Mucosa of descending colon (tissue), 3 donors: ENCODE measurements at regions not wholly inside any gene's neighbourhood (a gene's known extent, or its start where the extent isn't known, plus 50 kb on each side); places are given as distances from the start of the nearest gene placed in this dataset.

Experiments
- ATAC-seq: fragments of 200-7000 bp; cut with Tn5 transposase; one replicate; pipeline ENCODE4 v1.9.1; 2020; ENCODE audit warnings: mild to moderate bottlenecking, moderate library complexity
- DNase-seq, 3 donors: peaks; one replicate each; pipeline ENCODE4 v3.0.0-alpha.2; 2020
- H3K36me3 ChIP-seq: fragments of 200-600 bp; one replicate; pipeline ENCODE4 v1.8.0; 2021; ENCODE audit warnings: low read depth, mild to moderate bottlenecking
- H3K4me1 ChIP-seq: fragments of 200-600 bp; one replicate; pipeline ENCODE4 v1.8.0; 2021; ENCODE audit warnings: low read depth, mild to moderate bottlenecking
- H3K4me3 ChIP-seq: fragments of 200-600 bp; one replicate; pipeline ENCODE4 v1.8.0; 2021; ENCODE audit warnings: mild to moderate bottlenecking
- H3K9me3 ChIP-seq: fragments of 200-600 bp; one replicate; pipeline ENCODE4 v1.8.0; 2021; ENCODE audit warnings: mild to moderate bottlenecking
- intact Hi-C, 2 donors: fragments of 100-400 bp; cut with DNase I in 1 of 2; cut with micrococcal nuclease in 1 of 2; formaldehyde crosslinking; loops; one replicate each; pipeline versions ENCODE4 v1.11.0 to v1.11.1; 2022; cut with DNase I, micrococcal nuclease
- TF ChIP-seq, protein P1 (sequence below): fragments of 200-600 bp; IDR thresholded peaks from one replicate; pipeline ENCODE4 v1.8.0; 2022; ENCODE audit warnings: antibody characterized with exemption, mild to moderate bottlenecking
- donor health status: DM: no; HTN: no; CAD: no; lungs with moderate emphysema.
- donor health status: DM: no; HTN: no; CAD: no.
- donor health status: DM: no; HTN: yes; CAD: no.

DNA sequence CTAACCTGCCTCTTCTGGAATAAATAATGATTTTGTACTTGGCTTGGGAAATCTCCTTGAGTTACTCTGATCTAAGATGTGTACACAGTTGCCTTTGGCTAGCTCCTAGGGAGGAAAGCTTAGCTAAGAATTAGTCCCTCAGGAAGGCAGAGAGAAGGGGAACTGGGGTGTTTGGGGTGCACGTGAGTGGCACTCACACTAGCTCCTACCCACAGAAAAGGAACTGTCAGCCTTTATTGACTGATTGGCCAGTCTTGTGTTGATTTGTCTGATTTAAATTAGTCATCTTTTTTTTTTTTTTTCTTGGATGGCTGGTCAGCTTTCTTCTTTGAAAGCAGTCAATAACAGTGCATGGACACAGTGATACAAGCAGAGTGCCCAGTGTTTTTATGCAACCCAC lies 107.7 kb downstream of the DMRT2 start:
- no peaks in the 10 kb centered on the region for H3K36me3 ChIP-seq
- H3K4me3 ChIP-seq: no peak overlapping the region
- TF ChIP-seq, protein P1, sequence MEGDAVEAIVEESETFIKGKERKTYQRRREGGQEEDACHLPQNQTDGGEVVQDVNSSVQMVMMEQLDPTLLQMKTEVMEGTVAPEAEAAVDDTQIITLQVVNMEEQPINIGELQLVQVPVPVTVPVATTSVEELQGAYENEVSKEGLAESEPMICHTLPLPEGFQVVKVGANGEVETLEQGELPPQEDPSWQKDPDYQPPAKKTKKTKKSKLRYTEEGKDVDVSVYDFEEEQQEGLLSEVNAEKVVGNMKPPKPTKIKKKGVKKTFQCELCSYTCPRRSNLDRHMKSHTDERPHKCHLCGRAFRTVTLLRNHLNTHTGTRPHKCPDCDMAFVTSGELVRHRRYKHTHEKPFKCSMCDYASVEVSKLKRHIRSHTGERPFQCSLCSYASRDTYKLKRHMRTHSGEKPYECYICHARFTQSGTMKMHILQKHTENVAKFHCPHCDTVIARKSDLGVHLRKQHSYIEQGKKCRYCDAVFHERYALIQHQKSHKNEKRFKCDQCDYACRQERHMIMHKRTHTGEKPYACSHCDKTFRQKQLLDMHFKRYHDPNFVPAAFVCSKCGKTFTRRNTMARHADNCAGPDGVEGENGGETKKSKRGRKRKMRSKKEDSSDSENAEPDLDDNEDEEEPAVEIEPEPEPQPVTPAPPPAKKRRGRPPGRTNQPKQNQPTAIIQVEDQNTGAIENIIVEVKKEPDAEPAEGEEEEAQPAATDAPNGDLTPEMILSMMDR: no peak
- no peaks in the 10 kb centered on the region for H3K4me1 ChIP-seq
- no peaks in the 10 kb centered on the region for H3K9me3 ChIP-seq
- DNase-seq (no peak), ATAC-seq (no peak)
- intact Hi-C loops: no loop called here

DNA sequence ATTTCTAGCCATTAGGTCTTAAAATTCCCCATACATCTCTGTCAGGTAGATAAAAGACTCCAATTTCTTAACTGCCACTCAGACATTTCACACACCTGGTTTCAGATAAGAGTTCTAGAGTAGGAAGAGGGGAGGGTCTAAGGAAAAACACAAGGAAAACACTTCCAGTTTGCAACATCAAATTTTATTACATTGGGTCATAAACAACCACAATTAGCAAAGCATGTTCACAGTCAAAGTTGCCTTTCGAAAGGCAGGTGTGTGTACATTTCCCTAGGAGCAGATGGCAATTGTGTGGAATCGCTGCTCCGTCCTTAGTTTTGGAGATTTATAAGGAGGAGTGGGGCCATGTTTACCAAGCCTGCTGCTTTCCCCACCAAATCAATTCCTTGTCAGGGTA lies 120.8 kb downstream of the DMRT2 start:
- TF ChIP-seq, protein P1: no peak
- peaks cover 5% of the 10 kb centered on the region for H3K9me3 ChIP-seq
- intact Hi-C loops: no loop called here
- H3K4me3 ChIP-seq: no peak overlapping the region
- ATAC-seq: peak; percentile 82
- DNase-seq: peak in 1 of 3 donors; percentile 24
- no peaks in the 10 kb centered on the region for H3K36me3 ChIP-seq
- H3K4me1 ChIP-seq: peaks cover 8% of the 10 kb centered on the region

DNA sequence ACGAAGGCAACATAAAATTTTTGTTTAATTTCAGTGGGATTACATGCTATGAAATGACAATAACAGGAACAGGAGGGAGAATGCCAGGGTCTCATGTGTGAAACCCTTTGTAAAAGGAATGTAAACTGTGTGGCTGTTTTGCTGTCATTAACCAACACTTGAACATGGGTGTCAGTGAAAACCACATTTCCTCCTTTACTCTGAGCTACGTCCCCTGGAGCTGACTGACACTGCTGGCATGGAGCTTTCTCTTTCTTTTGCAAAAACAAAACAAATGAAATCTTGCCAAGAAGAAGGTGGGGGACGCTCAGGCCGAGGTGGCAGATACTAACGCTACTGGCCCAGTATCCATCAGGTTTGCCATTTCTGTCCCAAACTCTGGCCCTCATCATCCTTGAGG lies 121.4 kb downstream of the DMRT2 start:
- ATAC-seq: no peak

DNA sequence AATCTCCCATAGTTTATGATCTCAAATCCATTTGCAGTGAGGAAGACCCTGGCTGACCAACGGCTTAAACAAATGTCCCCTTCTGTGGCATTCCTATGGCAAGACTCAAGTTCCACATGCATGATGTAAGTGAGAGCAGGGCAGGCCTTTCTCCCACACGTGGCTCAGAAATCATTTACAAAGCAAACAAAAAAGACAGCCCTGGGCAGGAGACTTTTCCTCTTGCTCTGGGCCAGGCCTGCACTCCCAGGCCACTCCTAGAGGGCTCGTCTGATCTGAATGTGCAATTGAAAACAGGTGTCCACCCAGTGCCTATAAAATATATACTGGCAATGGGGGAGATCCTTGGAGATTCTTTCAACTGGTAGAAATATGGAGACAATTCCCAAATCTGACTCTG lies 123.1 kb downstream of the DMRT2 start:
- intact Hi-C loops: no loop called here
- Histone ChIP-seq H3K4me3 (no peak overlapping the region), H3K9me3 (no peaks in the 10 kb centered on the region), H3K4me1 (peaks cover 8% of the 10 kb centered on the region), H3K36me3 (no peaks in the 10 kb centered on the region)
- ATAC-seq (peak; percentile 90), DNase-seq (peak in 2 of 3 donors; percentile 55)
- TF ChIP-seq, protein P1: no peak

More for the DNA sequence above, 121.4 kb downstream of the DMRT2 start:
- Histone ChIP-seq H3K4me3 (no peak overlapping the region), H3K4me1 (peaks cover 8% of the 10 kb centered on the region), H3K36me3 (no peaks in the 10 kb centered on the region), H3K9me3 (peaks cover 5% of the 10 kb centered on the region)
- no peak for DNase-seq
- TF ChIP-seq, protein P1: no peak
- intact Hi-C loops: no loop called here

DNA sequence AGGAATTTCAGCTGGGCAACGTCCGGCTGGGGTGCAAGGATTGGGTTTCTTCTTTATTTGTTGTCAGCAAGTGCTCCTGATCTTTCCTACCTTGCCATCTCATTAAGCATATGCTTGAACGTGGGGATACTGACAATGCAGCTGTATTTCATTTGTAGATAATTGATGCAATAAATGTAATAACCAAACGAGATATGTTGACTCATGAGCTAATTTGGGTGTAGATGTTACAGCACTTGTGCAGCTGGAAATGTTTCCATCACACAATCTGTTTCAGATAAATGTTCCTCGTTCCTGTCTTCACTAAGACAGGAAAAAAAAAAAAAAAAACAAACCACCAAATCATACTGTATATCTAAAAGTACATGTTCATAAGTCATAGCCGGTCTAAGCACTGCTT lies 123.8 kb downstream of the DMRT2 start:
- intact Hi-C loops: no loop called here
- Histone ChIP-seq H3K36me3 (no peaks in the 10 kb centered on the region), H3K4me3 (no peak overlapping the region), H3K4me1 (peaks cover 8% of the 10 kb centered on the region), H3K9me3 (no peaks in the 10 kb centered on the region)
- ATAC-seq (no peak), DNase-seq (no peak)
- TF ChIP-seq, protein P1: no peak

DNA sequence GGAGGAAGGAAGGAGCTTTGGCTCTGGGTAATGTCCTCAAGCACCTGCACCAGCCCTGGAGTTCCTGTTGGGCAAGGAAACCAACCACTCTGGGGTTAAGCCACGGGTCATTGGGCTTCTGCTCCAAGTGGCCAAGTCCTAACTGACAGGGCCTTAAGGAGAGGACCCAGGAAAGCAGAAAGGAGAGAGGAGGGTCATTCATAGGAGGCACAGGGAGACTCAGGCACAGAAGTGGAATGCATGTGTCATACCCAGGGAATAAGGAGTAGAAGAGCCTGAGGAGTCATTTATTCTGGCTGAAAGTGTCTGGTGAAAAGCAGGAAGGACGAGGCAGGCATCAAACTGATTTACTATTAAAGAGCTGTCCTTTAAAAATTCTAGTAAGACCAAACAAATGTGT lies 129.2 kb downstream of the DMRT2 start:
- TF ChIP-seq, protein P1: no peak
- ATAC-seq: no peak

More for the DNA sequence above, 129.2 kb downstream of the DMRT2 start:
- Histone ChIP-seq H3K4me1 (no peaks in the 10 kb centered on the region), H3K9me3 (no peaks in the 10 kb centered on the region), H3K4me3 (no peak overlapping the region), H3K36me3 (no peaks in the 10 kb centered on the region)
- intact Hi-C loops: no loop called here
- no peak for DNase-seq
